GM19372 (cell line): ENCODE measurements at regions not wholly inside any gene's neighbourhood (a gene's known extent, or its start where the extent isn't known, plus 50 kb on each side); places are given as distances from the start of the nearest gene placed in this dataset.

ENCODE experiments used
- ATAC-seq: cut with Tn5 transposase; IDR thresholded peaks from one replicate; pipeline ENCODE4 v1.9.1; 2021; ENCODE audit warnings: mild to moderate bottlenecking, low read depth, moderate library complexity; ENCODE audit not compliant: unreplicated experiment

GRCh38 chr4:13084210-13084609 lies 399.9 kb downstream of the RAB28 start:
- ATAC-seq, result no peak

- no peak for ATAC-seq
Observed at GRCh38 chr4:13081830-13082229, 402.3 kb downstream of the RAB28 start.

- no peak for ATAC-seq
Observed at GRCh38 chr4:13067077-13067476, 417.1 kb downstream of the RAB28 start.

GRCh38 chr4:13059019-13059418 lies 425.1 kb downstream of the RAB28 start:
- ATAC-seq, result no peak

GRCh38 chr4:13056630-13057189 lies 427.4 kb downstream of the RAB28 start:
- ATAC-seq, result no peak

- no peak for ATAC-seq
Observed at GRCh38 chr4:13054420-13054970, 429.6 kb downstream of the RAB28 start.

GRCh38 chr4:13047591-13047990 lies 436.5 kb downstream of the RAB28 start:
- ATAC-seq, result no peak

- no peak for ATAC-seq
Observed at GRCh38 chr4:13036841-13037240, 447.3 kb downstream of the RAB28 start.

- no peak for ATAC-seq
Observed at GRCh38 chr4:13032936-13033335, 451.2 kb downstream of the RAB28 start.

- no peak for ATAC-seq
Observed at GRCh38 chr4:13024147-13025105, 459.7 kb downstream of the RAB28 start.

- no peak for ATAC-seq
Observed at GRCh38 chr4:13007802-13008470, 476.2 kb downstream of the RAB28 start.

- no peak for ATAC-seq
Observed at GRCh38 chr4:12993923-12994322, 490.2 kb downstream of the RAB28 start.

GRCh38 chr4:12987284-12987683 lies 496.9 kb downstream of the RAB28 start:
- ATAC-seq, result no peak

GRCh38 chr4:12979797-12980196 lies 504.3 kb downstream of the RAB28 start:
- ATAC-seq, result no peak

- no peak for ATAC-seq
Observed at GRCh38 chr4:12978310-12978709, 505.8 kb downstream of the RAB28 start.

- ATAC-seq, result no peak
Observed at GRCh38 chr4:12975511-12975910, 508.6 kb downstream of the RAB28 start.

GRCh38 chr4:12973522-12973921 lies 510.6 kb downstream of the RAB28 start:
- no peak for ATAC-seq

GRCh38 chr4:12968345-12968744 lies 515.8 kb downstream of the RAB28 start:
- no peak for ATAC-seq

GRCh38 chr4:12966726-12967125 lies 517.4 kb downstream of the RAB28 start:
- ATAC-seq, result no peak

GRCh38 chr4:12965334-12965733 lies 518.8 kb downstream of the RAB28 start:
- ATAC-seq, result no peak

GRCh38 chr4:12963912-12964311 lies 520.2 kb downstream of the RAB28 start:
- ATAC-seq, result no peak
